Activated CD4-positive, alpha-beta T cell treated with anti-CD3 and anti-CD28 coated beads, Interleukin-2, amount 50 U/mL, for 24 hours (primary cell): ENCODE measurements at regions not wholly inside any gene's neighbourhood (a gene's known extent, or its start where the extent isn't known, plus 50 kb on each side); places are given as distances from the start of the nearest gene placed in this dataset.

Source experiments
- DNase-seq, 2 donors: peaks; one replicate each; pipeline ENCODE4 v3.0.0-alpha.2; 2020; ENCODE audit warnings: low read depth in 1 of 2, low spot score in 1 of 2

DNA sequence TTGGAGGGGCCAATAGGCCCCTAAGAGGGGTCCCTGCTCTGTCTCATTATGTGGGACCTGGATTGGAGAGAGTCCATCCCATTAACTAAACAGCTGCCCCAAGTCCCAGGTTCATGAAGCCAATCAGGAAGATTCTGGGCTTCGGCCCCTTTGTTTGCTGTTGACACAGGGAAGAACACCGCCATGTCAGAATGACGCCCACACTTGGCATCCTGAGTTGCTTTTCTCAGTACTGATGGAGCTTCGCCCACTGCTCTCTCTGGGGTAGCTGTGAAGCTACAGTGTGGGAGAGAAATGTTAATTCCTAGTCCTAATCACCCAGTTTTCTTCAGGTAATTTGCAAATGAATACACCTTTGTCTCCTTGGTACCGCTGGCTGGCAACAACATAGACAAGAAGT lies 264.7 kb downstream of the GLRX3 start:
- DNase-seq = no peak

GRCh38 chr10:130401860-130402765 lies 265.9 kb downstream of the GLRX3 start:
- DNase-seq = no peak

DNA sequence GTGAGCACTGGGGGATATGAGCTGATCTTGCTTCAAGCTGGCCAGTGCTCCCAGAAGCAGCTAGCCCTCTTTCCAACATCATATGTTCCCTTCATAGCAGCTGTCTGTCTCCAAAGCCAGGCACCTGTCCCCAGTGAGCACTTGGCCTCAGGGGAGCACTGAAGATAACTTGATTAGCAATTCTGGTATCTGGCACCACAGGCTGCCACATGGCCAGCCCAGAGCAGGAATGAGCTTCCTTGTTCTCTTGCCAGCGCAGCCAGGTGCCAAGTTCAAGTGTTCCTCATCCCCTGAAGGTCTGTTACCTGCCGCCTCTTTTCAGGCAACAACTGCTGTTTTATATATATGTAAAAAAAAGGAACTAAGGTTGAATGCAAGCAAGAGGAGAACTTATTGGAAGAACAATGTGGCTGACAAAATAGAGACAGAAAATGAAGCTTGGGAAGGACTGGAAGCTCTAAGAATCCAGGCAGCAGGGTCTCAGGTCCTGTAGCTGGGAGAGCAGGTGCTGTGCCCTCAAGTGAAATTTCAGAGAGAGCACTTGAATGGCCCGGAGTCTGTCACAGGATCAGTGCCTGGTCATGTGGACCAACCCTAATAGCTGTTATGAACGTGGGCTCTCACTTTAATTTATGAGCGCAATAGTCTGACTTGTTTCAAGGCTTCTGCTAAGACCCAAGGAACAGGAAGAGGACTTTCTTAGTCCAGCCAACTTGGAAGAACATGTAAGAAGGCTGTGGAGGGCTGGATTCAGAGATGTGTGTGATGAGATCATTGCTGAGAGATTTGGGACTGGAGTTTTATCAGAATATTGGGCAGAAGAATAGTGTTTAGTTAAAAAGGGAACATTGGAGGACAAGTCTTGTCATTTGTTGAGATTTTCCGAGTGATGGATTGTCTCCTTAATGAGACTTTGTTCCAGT lies 267.2 kb downstream of the GLRX3 start:
- no peak for DNase-seq

GRCh38 chr10:130404476-130405055 lies 268.4 kb downstream of the GLRX3 start:
- no peak for DNase-seq

DNA sequence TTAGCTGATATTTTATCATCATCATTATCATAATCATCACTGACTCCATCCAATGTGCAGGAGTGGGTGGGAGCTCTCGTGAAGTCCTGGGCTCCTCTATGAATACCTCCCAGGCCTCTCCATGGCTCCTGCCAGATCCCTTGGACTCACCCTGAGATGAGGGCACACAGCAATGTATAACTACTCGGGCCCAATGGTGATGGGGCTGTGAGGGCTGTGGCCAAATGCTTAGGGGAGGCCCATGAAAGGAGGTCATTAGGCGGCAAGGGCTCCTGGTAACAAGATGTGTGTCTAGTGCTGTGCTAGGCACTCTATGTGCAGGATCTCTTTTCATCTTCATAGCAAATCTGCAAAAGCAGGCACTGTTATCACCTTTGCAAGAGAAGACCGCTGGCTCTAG lies 270.9 kb downstream of the GLRX3 start:
- no peak for DNase-seq

- no peak for DNase-seq
Observed at GRCh38 chr10:130409331-130409730, 273.1 kb downstream of the GLRX3 start.

- DNase-seq = no peak
Observed at GRCh38 chr10:130409931-130410330, 273.7 kb downstream of the GLRX3 start.

DNA sequence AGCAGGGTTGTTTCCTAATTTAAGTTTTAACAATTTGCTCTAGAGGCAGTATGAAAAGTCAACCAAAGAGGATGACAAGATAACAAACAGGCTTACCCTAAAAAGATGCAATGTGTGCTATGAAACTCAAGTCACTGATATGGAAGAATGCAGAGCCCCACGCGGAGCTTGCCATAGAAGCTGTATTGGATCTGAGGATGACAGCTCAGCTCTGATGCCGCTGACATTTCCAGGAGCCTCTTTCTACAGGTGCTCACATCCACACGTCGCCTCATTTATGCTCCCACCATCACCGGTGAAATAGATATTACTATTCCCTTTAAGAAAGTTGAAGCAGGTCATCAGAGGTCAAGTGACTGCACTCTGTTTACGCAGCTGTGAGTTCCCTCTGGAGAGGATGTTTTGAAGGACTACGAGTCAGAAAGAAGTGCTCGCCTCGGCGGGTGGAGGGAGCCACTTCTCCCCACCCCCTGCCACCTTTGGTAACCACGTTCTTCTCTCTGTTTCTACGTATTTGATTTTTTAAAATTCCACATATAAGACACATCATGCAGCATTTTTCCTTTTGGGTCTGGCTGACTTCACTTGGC lies 275.4 kb downstream of the GLRX3 start:
- no peak for DNase-seq

- DNase-seq = no peak
Observed at GRCh38 chr10:130412317-130412716, 276.1 kb downstream of the GLRX3 start.

DNA sequence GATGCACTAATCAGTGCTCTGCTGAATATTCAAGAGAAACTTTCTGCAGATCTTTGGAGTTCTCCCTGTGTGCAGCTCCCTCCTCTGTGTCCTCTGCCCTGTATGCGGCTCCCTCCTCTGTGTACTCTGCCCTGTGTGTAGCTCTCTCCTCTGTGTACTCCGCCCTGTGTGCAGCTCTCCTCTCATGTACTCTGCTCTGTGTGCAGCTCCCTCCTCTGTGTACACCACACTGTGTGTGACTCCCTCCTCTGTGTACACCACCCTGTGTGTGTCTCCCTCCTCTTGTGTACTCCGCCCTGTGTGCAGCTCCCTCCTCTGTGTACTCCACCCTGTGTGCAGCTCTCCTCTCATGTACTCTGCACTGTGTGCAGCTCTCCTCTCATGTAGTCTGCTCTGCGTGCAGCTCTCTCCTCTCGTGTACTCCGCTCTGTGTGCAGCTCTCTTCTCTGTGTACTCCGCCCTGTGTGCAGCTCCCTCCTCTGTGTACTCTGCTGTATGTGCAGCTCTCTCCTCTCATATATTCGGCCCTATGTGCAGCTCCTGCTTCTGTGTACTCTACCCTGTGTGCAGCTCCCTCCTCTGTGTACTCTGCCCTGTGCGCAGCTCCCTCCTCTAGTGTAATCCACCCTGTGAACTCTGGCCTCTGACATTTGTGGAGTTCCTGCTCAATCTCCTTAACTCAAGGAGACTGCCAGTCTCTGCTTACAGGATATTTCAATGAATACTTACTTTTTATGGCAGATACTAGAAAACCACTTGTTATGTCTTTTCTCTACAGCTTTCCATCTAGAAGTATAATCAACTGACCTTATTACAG lies 280.4 kb downstream of the GLRX3 start:
- DNase-seq = no peak

DNA sequence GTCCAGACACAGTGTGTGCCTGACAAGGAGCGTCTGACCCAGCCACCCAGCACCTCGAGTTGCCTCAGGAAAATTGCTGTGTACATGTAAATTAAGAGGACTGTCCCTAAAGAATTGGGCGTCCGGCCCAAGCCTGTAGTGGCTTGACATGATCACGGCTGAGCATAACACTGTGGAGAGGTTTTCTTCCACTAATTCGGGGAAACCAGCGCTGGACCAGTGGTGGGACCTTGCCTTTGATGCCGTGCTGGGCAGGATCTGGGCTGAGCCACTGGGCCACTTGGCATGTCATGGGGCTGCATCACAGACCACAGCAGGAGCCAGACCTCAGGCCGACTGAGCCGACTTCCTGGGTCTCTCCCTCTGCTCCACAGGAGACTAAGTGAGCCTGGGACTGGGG lies 282.5 kb downstream of the GLRX3 start:
- DNase-seq = no peak

DNA sequence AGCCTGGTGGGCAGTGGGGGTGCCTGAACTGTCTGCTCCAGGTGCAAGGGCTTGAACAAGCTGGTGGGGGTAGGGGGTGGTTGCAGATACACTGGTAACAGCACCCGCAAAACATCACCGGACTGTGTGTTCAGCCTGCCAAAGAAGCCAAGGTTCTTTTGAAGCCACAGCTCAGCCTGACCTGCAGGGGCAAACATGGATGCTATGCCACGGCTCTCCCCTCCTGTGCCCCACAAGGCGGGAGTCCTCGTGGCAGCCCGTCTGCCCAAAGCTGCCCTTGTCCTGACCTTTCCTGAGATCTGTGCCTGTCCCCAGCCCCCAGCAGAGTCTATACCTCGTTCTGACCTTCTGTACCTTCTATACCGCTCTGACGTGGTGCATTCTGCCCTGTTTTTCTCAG lies 285.7 kb downstream of the GLRX3 start:
- no peak for DNase-seq

- DNase-seq = no peak
Observed at GRCh38 chr10:130422366-130423324, 286.5 kb downstream of the GLRX3 start.

DNA sequence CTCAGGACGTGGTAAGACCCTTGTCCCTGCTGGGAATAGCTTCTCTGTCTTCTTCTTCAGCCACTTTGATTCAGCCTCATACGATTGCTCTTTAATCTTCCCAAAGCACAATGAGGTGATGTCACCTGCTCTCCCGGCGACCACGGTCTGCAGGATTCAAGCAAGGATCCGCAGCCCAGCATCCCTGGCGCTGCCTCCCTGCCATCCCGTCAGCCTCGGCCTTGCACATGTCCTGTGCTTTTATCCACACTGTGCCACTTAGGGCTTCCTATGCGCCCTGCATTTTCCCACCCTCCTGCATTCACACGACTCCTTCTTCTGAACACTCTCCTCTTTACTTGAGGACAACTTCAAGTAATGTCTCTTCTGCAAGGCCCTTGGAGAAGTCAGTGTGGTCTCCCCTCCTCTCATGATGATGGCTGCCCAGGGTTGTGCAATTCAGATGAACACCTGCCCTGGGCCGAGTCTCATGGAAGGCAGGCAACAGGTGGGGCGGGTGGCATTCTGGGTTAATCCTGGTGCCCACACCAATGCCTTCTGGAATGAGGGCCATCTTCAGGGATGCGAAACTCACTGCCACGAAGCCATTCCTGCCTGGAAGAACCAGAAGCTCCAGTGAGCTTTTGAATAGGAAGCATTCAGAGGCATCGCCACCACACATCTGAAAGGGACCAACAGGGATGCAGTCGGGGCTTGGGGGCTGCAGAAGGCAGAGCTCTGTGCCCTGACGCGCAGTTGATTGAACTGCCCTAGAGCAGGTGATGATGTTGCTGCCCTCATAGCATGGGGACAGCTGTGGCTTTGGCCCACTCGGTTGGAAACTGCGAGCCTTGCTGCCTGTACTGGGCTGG lies 287.5 kb downstream of the GLRX3 start:
- DNase-seq = no peak

- DNase-seq = no peak
Observed at GRCh38 chr10:130424418-130424817, 288.2 kb downstream of the GLRX3 start.

GRCh38 chr10:130425169-130425568 lies 289.0 kb downstream of the GLRX3 start:
- DNase-seq = no peak

DNA sequence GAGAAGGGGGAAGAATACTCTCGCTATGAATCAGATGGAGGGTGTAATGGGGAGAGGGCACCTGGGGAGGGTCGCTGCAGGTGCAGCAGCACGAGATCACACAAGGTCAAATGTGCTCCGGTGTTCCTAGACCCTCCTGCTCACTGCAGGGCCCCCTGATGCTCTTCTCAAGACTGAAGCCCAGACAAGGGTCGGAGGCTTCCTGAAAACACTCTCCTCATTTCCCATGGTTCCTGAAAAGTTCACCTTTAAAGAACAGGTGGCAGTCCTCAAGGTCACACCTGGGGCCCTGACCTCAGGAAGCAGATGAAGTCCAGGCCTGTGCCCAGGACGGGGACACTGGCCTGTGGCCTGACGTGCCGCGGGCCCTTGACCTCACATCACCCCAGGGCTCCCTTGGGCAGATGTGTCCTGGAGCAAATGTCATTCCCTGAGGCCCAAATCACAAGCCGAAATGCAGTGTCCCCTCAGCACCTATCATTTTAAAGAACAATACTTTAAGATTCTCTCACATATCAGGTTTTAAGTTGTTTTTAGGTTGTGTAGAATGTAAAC lies 289.8 kb downstream of the GLRX3 start:
- DNase-seq = no peak

DNA sequence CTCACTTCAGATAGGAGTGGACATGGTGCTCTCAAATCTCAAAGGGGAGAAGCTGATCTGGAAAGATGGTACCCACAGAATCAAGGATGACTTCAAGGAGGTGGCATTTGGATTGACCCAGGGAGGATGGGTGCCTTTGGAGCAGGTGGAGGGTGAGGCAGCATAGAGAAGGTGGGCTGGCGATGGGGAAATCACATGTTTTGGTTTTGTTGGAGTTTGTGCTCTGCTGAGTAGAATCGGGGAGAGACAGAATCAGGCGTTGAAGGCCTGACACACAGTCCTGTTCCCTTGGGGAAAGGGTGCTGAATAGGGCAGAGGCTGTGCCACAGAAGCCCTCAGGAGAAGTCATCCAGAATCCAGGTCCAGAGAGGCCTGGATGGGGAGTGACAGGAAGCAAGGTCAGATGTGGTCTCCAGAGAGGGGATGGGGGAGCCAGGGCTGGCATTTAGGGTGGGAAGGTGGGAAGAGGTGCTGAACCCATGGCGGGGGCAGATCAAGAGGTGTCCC lies 291.1 kb downstream of the GLRX3 start:
- DNase-seq = no peak
